Psoas muscle (tissue), 7 donors: ENCODE measurements at regions not wholly inside any gene's neighbourhood (a gene's known extent, or its start where the extent isn't known, plus 50 kb on each side); places are given as distances from the start of the nearest gene placed in this dataset.
"Not testable (repeated sequence)": the region's sequence is repeated elsewhere in the genome, so short reads cannot be mapped to it uniquely, and the experiment has no call there.

Experiments
- ATAC-seq, 4 donors: fragments of 200-7000 bp; cut with Tn5 transposase; one replicate each; pipeline ENCODE4 v1.9.1; 2020; ENCODE audit warnings: moderate library complexity in 3 of 4, mild to moderate bottlenecking in 2 of 4
- DNase-seq, 2 donors: peaks; one replicate each; pipeline ENCODE4 v3.0.0-alpha.2; 2020
- H3K27ac ChIP-seq: fragments of 200-600 bp; one replicate; pipeline ENCODE4 v1.8.0; 2022
- H3K27me3 ChIP-seq, 3 donors: fragments of 200-600 bp in 1 of 3; one replicate each; pipeline versions ENCODE4 v1.6.1 to v1.8.0; 2013 to 2022; ENCODE audit warnings: low read length in 2 of 3, mild to moderate bottlenecking in 2 of 3, moderate library complexity in 1 of 3; ENCODE audit not compliant: insufficient read depth in 3 of 3
- H3K36me3 ChIP-seq, 2 donors: fragments of 200-600 bp in 1 of 2; one replicate each; pipeline versions ENCODE4 v1.6.1 to v1.8.0; 2013 to 2022; ENCODE audit warnings: low read depth in 1 of 2, mild to moderate bottlenecking in 1 of 2, moderate library complexity in 1 of 2; ENCODE audit not compliant: insufficient read depth in 1 of 2
- H3K4me1 ChIP-seq: fragments of 200-600 bp; one replicate; pipeline ENCODE4 v1.8.0; 2022
- H3K4me3 ChIP-seq: fragments of 200-600 bp; one replicate; pipeline ENCODE4 v1.8.0; 2022; ENCODE audit warnings: mild to moderate bottlenecking
- H3K9me3 ChIP-seq: fragments of 200-600 bp; one replicate; pipeline ENCODE4 v1.8.0; 2022
- CTCF ChIP-seq: fragments of 200-600 bp; IDR thresholded peaks from one replicate; pipeline ENCODE4 v1.8.0; 2022; ENCODE audit warnings: antibody characterized with exemption
- WGBS, 3 donors: extraction: QIAGEN DNeasy Blood & Tissue Kit; methylation state at CpG; one replicate each; pipeline versions ENCODE4 v1.1.6 to v1.1.7; 2013; 5-methylcytosine and 5-hydroxymethylcytosine counted together
- intact Hi-C, 2 donors: fragments of 100-400 bp; cut with DNase I; formaldehyde crosslinking; loops; one replicate each; pipeline versions ENCODE4 v1.11.0 to v1.14.2; 2022
- donor health status: healthy with polysubstance abuse.
- donor health status: DM: no; HTN: no; CAD: no; lungs with moderate emphysema.
- donor health status: Bipolar disorder and iron deficiency.
- donor health status: healthy.
- donor health status: DM: yes; HTN: yes; CAD: no.
- donor health status: DM: no; HTN: no; CAD: no.
- donor health status: DM: yes; HTN: yes; CAD: no.

DNA sequence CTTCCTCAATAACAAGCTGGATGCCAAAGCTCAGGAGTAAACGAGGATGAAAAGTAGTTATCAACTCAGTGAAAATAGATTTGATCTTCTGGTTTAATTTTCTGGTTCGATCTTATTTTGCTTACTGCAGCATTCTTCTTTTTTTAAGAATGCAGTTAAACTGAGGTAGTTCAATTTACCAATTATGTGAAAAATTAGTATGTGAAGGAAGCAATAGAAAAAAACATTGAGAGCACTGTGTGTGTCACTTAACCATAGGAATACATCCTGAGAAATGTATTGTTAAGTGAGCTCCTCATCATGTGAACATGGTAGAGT is 111.4 kb upstream of the TSPAN8 start:
- no peak for TF ChIP-seq CTCF
- H3K4me1 ChIP-seq, result no peaks in the 10 kb centered on the region
- no peaks in the 10 kb centered on the region for H3K27me3 ChIP-seq
- no peaks in the 10 kb centered on the region for H3K9me3 ChIP-seq
- H3K36me3 ChIP-seq, result no peaks in the 10 kb centered on the region
- intact Hi-C loops, result no loop called here
- H3K4me3 ChIP-seq, result no peak overlapping the region
- ATAC-seq (no peak), DNase-seq (no peak)
- 67 to 71% (median 68%) methylated on average over 2 of the region's 2 CpGs for WGBS, 3 donors
- no peak overlapping the region for H3K27ac ChIP-seq

- no peaks in the 10 kb centered on the region for H3K36me3 ChIP-seq
- intact Hi-C loops, result no loop called here
- WGBS, 3 donors, result 88 to 95% (median 94%) methylated on average over 1 of the region's 1 CpG
- no peaks in the 10 kb centered on the region for H3K4me1 ChIP-seq
- H3K9me3 ChIP-seq, result no peaks in the 10 kb centered on the region
- TF ChIP-seq CTCF, result no peak
- no peaks in the 10 kb centered on the region for H3K27me3 ChIP-seq
- DNase-seq, result no peak
- ATAC-seq, result no peak
- no peak overlapping the region for H3K27ac ChIP-seq
- no peak overlapping the region for H3K4me3 ChIP-seq
Observed at GRCh38 chr12:71268598-71269280, 110.9 kb upstream of the TSPAN8 start.

DNA sequence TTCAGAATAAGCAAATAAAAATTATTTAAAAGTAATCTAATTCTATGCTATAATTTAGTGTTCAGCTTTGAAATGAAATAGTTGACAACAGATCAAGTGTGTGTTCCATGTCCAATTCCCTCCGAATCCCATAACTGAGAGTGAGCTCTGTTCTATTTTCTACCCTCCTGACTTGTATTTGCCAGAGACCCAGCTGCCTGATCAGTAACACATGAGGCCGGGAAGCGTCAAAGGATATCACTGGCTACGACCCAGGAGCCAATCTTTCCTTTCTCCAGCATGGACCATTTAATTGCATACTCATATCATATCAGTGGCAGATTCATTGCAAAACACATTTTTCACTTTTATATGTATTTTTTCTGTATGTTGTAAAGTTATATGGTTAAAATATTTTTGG is 108.8 kb upstream of the TSPAN8 start:
- H3K4me1 ChIP-seq, result no peaks in the 10 kb centered on the region

GRCh38 chr12:71265731-71266130 is 107.9 kb upstream of the TSPAN8 start:
- intact Hi-C loops, H3K36me3 ChIP-seq, DNase-seq, H3K9me3 ChIP-seq, H3K27ac ChIP-seq, H3K4me3 ChIP-seq, H3K4me1 ChIP-seq, H3K27me3 ChIP-seq, ATAC-seq: not testable (repeated sequence)
- whole genome bisulfite sequencing, 3 donors, result 79 to 100% (median 88%) methylated on average over 1 of the region's 3 CpGs

More for the DNA sequence above, 108.8 kb upstream of the TSPAN8 start:
- intact Hi-C loops, result no loop called here
- no peaks in the 10 kb centered on the region for H3K27me3 ChIP-seq
- no peak overlapping the region for H3K4me3 ChIP-seq
- ATAC-seq (no peak), DNase-seq (no peak)
- no peak for TF ChIP-seq CTCF
- no peak overlapping the region for H3K27ac ChIP-seq
- WGBS, 3 donors, result 14 to 38% (median 23%) methylated on average over 4 of the region's 4 CpGs
- no peaks in the 10 kb centered on the region for H3K9me3 ChIP-seq
- H3K36me3 ChIP-seq, result no peaks in the 10 kb centered on the region

- no peaks in the 10 kb centered on the region for H3K9me3 ChIP-seq
- no peak overlapping the region for H3K27ac ChIP-seq
- no peaks in the 10 kb centered on the region for H3K27me3 ChIP-seq
- no peaks in the 10 kb centered on the region for H3K36me3 ChIP-seq
- intact Hi-C loops, result no loop called here
- no peak for TF ChIP-seq CTCF
- no peak overlapping the region for H3K4me3 ChIP-seq
- ATAC-seq, result no peak
- WGBS, 3 donors, result 79 to 87% (median 82%) methylated on average over 3 of the region's 3 CpGs
- no peak for DNase-seq
- no peaks in the 10 kb centered on the region for H3K4me1 ChIP-seq
Observed at GRCh38 chr12:71262466-71262865, 104.7 kb upstream of the TSPAN8 start.
